ENCODE measurements at regions not wholly inside any gene's neighbourhood (a gene's known extent, or its start where the extent isn't known, plus 50 kb on each side); places are given as distances from the start of the nearest gene placed in this dataset.

GRCh38 chr2:177072090-177072489, 140.5 kb upstream of the HNRNPA3 start:
- no peaks in the 10 kb centered on the region for H3K9me3 ChIP-seq (ENCODE audit: control insufficient read depth, low read length, poor library complexity, severe bottlenecking)
- no peak for ATAC-seq
- no peak overlapping the region for H3K27ac Mint-ChIP-seq
- peaks cover 5% of the 10 kb centered on the region for H3K4me1 Mint-ChIP-seq
- H3K27me3 Mint-ChIP-seq, result peaks cover 44% of the 10 kb centered on the region
- no peak overlapping the region for H3K4me3 Mint-ChIP-seq
- peaks cover 2% of the 10 kb centered on the region for H3K36me3 Mint-ChIP-seq (ENCODE audit: low read depth)
- DNase-seq, result no peak

- Mint-ChIP-seq H3K4me1 (peaks cover 5% of the 10 kb centered on the region), H3K4me3 (no peak overlapping the region)
Measured at GRCh38 chr2:177073611-177074010, 139.0 kb upstream of the HNRNPA3 start.

GRCh38 chr2:177074099-177074710, 138.4 kb upstream of the HNRNPA3 start:
- H3K36me3 Mint-ChIP-seq (ENCODE audit: low read depth), result peaks cover 2% of the 10 kb centered on the region
- H3K9me3 ChIP-seq (ENCODE audit: control insufficient read depth, low read length, poor library complexity, severe bottlenecking), result no peaks in the 10 kb centered on the region
- peaks cover 36% of the 10 kb centered on the region for H3K27me3 Mint-ChIP-seq
- DNase-seq (no peak), ATAC-seq (no peak)
- no peak overlapping the region for H3K27ac Mint-ChIP-seq
- H3K4me3 Mint-ChIP-seq, result no peak overlapping the region
- peaks cover 5% of the 10 kb centered on the region for H3K4me1 Mint-ChIP-seq

More at GRCh38 chr2:177073611-177074010, 139.0 kb upstream of the HNRNPA3 start:
- no peak for DNase-seq
- H3K36me3 Mint-ChIP-seq (ENCODE audit: low read depth), result peaks cover 2% of the 10 kb centered on the region
- H3K27me3 Mint-ChIP-seq, result peaks cover 41% of the 10 kb centered on the region
- no peaks in the 10 kb centered on the region for H3K9me3 ChIP-seq (ENCODE audit: control insufficient read depth, low read length, poor library complexity, severe bottlenecking)
- no peak for ATAC-seq
- no peak overlapping the region for H3K27ac Mint-ChIP-seq

- H3K27me3 Mint-ChIP-seq, result peaks cover 36% of the 10 kb centered on the region
- H3K4me3 Mint-ChIP-seq, result no peak overlapping the region
- H3K27ac Mint-ChIP-seq, result no peak overlapping the region
- peaks cover 2% of the 10 kb centered on the region for H3K36me3 Mint-ChIP-seq (ENCODE audit: low read depth)
- DNase-seq (no peak), ATAC-seq (no peak)
- H3K9me3 ChIP-seq (ENCODE audit: control insufficient read depth, low read length, poor library complexity, severe bottlenecking), result no peaks in the 10 kb centered on the region
- H3K4me1 Mint-ChIP-seq, result peaks cover 5% of the 10 kb centered on the region
Measured at GRCh38 chr2:177075254-177075653, 137.3 kb upstream of the HNRNPA3 start.

- Mint-ChIP-seq H3K4me1 (peaks cover 5% of the 10 kb centered on the region), H3K4me3 (no peak overlapping the region), H3K36me3 (ENCODE audit: low read depth) (peaks cover 2% of the 10 kb centered on the region), H3K27ac (no peak overlapping the region), H3K27me3 (peaks cover 28% of the 10 kb centered on the region)
- ATAC-seq (no peak), DNase-seq (no peak)
- H3K9me3 ChIP-seq (ENCODE audit: control insufficient read depth, low read length, poor library complexity, severe bottlenecking), result no peaks in the 10 kb centered on the region
Measured at GRCh38 chr2:177076636-177077179, 135.9 kb upstream of the HNRNPA3 start.

GRCh38 chr2:177077778-177078177, 134.8 kb upstream of the HNRNPA3 start:
- DNase-seq (no peak), ATAC-seq (no peak)
- no peaks in the 10 kb centered on the region for H3K9me3 ChIP-seq (ENCODE audit: control insufficient read depth, low read length, poor library complexity, severe bottlenecking)
- peaks cover 26% of the 10 kb centered on the region for H3K27me3 Mint-ChIP-seq
- H3K36me3 Mint-ChIP-seq (ENCODE audit: low read depth), result peaks cover 2% of the 10 kb centered on the region
- no peak overlapping the region for H3K27ac Mint-ChIP-seq
- peaks cover 5% of the 10 kb centered on the region for H3K4me1 Mint-ChIP-seq
- H3K4me3 Mint-ChIP-seq, result no peak overlapping the region

GRCh38 chr2:177078416-177078815, 134.2 kb upstream of the HNRNPA3 start:
- no peak for ATAC-seq
- H3K4me3 Mint-ChIP-seq, result no peak overlapping the region

GRCh38 chr2:177078855-177079254, 133.7 kb upstream of the HNRNPA3 start:
- Mint-ChIP-seq H3K4me1 (peaks cover 5% of the 10 kb centered on the region), H3K27me3 (peaks cover 24% of the 10 kb centered on the region), H3K27ac (no peak overlapping the region), H3K4me3 (no peak overlapping the region), H3K36me3 (ENCODE audit: low read depth) (peaks cover 2% of the 10 kb centered on the region)
- ATAC-seq (no peak), DNase-seq (no peak)
- no peaks in the 10 kb centered on the region for H3K9me3 ChIP-seq (ENCODE audit: control insufficient read depth, low read length, poor library complexity, severe bottlenecking)

More at GRCh38 chr2:177078416-177078815, 134.2 kb upstream of the HNRNPA3 start:
- H3K27ac Mint-ChIP-seq, result no peak overlapping the region
- H3K36me3 Mint-ChIP-seq (ENCODE audit: low read depth), result peaks cover 2% of the 10 kb centered on the region
- H3K4me1 Mint-ChIP-seq, result peaks cover 5% of the 10 kb centered on the region
- H3K9me3 ChIP-seq (ENCODE audit: control insufficient read depth, low read length, poor library complexity, severe bottlenecking), result no peaks in the 10 kb centered on the region
- DNase-seq, result no peak
- H3K27me3 Mint-ChIP-seq, result peaks cover 20% of the 10 kb centered on the region

GRCh38 chr2:177080746-177081284, 131.8 kb upstream of the HNRNPA3 start:
- Mint-ChIP-seq H3K4me1 (peaks cover 1% of the 10 kb centered on the region), H3K27ac (no peak overlapping the region), H3K4me3 (no peak overlapping the region), H3K27me3 (peaks cover 12% of the 10 kb centered on the region), H3K36me3 (ENCODE audit: low read depth) (no peaks in the 10 kb centered on the region)
- no peak for ATAC-seq
- no peaks in the 10 kb centered on the region for H3K9me3 ChIP-seq (ENCODE audit: control insufficient read depth, low read length, poor library complexity, severe bottlenecking)
- no peak for DNase-seq

- DNase-seq (no peak), ATAC-seq (no peak)
- no peaks in the 10 kb centered on the region for H3K9me3 ChIP-seq (ENCODE audit: control insufficient read depth, low read length, poor library complexity, severe bottlenecking)
- no peak overlapping the region for H3K27ac Mint-ChIP-seq
- H3K36me3 Mint-ChIP-seq (ENCODE audit: low read depth), result no peaks in the 10 kb centered on the region
- no peaks in the 10 kb centered on the region for H3K4me1 Mint-ChIP-seq
- H3K4me3 Mint-ChIP-seq, result no peak overlapping the region
- peaks cover 14% of the 10 kb centered on the region for H3K27me3 Mint-ChIP-seq
Measured at GRCh38 chr2:177084607-177085006, 128.0 kb upstream of the HNRNPA3 start.

GRCh38 chr2:177088529-177088928, 124.1 kb upstream of the HNRNPA3 start:
- H3K27me3 Mint-ChIP-seq, result peaks cover 34% of the 10 kb centered on the region
- ATAC-seq (no peak), DNase-seq (no peak)
- H3K27ac Mint-ChIP-seq, result no peak overlapping the region
- H3K36me3 Mint-ChIP-seq (ENCODE audit: low read depth), result no peaks in the 10 kb centered on the region
- H3K4me3 Mint-ChIP-seq, result no peak overlapping the region
- H3K9me3 ChIP-seq (ENCODE audit: control insufficient read depth, low read length, poor library complexity, severe bottlenecking), result no peaks in the 10 kb centered on the region
- H3K4me1 Mint-ChIP-seq, result no peaks in the 10 kb centered on the region

- Mint-ChIP-seq H3K27me3 (peaks cover 44% of the 10 kb centered on the region), H3K36me3 (ENCODE audit: low read depth) (no peaks in the 10 kb centered on the region), H3K4me1 (no peaks in the 10 kb centered on the region), H3K4me3 (no peak overlapping the region), H3K27ac (no peak overlapping the region)
- DNase-seq (no peak), ATAC-seq (no peak)
- no peaks in the 10 kb centered on the region for H3K9me3 ChIP-seq (ENCODE audit: control insufficient read depth, low read length, poor library complexity, severe bottlenecking)
Measured at GRCh38 chr2:177090967-177091366, 121.6 kb upstream of the HNRNPA3 start.

GRCh38 chr2:177093371-177093770, 119.2 kb upstream of the HNRNPA3 start:
- Mint-ChIP-seq H3K27me3 (peaks cover 39% of the 10 kb centered on the region), H3K27ac (no peak overlapping the region), H3K36me3 (ENCODE audit: low read depth) (no peaks in the 10 kb centered on the region), H3K4me1 (no peaks in the 10 kb centered on the region), H3K4me3 (no peak overlapping the region)
- H3K9me3 ChIP-seq (ENCODE audit: control insufficient read depth, low read length, poor library complexity, severe bottlenecking), result no peaks in the 10 kb centered on the region
- ATAC-seq (no peak), DNase-seq (no peak)
